COR-L47 (cell line): ENCODE measurements at regions not wholly inside any gene's neighbourhood (a gene's known extent, or its start where the extent isn't known, plus 50 kb on each side); places are given as distances from the start of the nearest gene placed in this dataset.
"Not testable (repeated sequence)": the region's sequence is repeated elsewhere in the genome, so short reads cannot be mapped to it uniquely, and the experiment has no call there.

Experiments
- DNase-seq: peaks from one replicate; lab custom pipeline; 2025; lab: John Stamatoyannopoulos, UW

DNA sequence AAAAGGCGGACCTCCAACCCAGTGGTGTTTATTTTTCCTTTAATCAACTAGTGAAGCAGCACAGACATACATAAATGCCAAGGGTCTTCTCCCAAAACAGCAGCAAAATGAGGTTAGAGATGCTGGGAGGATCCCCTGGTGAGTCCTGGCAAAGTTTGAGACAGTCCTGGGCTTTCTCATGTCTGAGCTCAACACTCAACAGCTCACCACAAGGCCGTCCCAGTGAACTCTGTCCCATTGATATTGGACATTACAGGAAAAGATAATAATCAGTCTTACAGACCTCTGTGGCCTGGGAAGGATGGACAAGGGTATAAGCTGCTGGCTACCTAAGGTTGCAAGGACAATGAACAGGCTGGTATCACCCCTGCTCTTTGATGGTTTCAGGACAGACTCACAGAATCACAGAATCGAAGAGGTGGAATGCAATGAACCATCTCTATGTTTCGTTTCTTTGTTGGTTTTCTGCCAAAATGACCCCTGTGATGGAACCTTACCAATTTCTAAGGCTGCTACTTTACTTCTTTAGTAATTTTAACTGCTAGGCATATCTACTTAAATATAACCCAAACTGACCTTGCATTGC is 551.8 kb downstream of the RAB28 start:
- DNase-seq = no peak

DNA sequence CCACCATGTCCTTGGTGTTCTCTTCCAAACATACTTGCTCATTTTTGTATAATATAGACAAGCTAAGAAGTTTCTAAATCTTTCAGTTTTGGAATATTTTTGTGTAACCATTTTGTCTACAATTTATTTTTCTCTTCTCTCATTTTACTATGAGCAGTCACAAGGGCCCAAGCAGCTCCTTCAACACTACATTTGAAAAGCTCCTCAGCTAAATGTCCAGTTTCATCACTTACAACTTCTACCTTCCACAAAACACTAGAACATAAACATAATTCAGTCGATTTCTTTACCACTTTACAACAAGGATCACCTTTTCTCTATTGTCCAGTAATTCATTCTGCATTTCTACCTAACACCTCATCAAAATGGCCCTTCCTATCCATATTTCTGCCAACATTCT is 554.4 kb downstream of the RAB28 start:
- DNase-seq = no peak

DNA sequence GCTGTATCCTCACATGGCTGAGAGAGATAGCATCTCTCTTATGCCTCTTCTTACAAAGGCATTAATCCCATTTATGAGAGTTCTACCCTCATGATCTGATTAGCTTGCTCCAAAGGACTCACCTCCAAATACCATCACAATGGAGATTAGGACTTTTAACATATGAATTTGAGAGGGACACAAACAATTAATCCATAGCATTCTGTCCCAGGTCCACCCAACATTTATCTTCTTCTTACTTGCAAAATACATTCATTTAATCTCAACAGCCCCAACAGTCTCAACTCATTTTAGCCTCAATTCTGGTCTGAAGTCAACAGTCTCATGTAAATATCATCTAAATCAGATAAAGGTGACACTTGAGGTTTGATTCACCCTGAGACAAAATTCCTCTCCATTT is 555.4 kb downstream of the RAB28 start:
- DNase-seq = no peak

DNA sequence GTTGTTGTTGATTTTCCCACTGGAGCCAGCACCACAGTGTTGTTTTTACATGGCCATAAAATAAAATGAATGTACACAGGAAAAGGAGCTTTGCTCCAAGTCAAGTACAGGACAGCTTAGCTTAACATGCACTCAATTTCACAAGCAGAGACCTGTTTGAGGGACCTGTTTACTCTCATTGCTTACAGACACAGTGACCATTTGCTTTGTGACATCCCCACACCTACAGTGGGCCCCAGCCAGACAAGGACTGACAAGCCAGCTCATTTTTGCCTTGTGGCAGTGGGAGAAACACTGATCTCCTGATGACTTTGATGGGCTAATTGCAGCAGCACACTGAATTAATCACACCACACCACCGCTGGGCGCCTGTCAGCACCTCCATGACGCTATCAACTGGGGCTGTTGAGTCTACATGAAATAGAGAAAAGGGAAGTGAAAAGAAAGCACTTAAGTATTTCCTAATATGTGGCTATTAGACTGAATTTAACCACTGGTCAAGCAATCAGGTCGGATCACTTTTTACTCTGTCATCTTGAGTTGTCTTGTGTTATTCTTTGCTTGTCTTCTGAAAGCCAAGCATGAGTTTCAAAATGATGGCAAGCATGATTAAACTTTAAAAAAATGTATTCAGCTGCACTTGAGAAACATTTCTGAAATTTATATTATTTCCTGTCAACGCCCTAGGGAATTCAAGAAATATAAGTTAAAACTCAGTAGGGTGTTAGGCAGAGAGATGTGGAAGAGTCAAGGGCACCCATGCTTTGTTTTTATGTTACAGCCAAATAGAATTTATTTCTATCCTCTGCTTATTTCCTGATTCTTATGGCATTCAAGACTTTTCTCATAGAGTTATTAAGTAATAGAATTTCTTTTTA is 557.7 kb downstream of the RAB28 start:
- no peak for DNase-seq

DNA sequence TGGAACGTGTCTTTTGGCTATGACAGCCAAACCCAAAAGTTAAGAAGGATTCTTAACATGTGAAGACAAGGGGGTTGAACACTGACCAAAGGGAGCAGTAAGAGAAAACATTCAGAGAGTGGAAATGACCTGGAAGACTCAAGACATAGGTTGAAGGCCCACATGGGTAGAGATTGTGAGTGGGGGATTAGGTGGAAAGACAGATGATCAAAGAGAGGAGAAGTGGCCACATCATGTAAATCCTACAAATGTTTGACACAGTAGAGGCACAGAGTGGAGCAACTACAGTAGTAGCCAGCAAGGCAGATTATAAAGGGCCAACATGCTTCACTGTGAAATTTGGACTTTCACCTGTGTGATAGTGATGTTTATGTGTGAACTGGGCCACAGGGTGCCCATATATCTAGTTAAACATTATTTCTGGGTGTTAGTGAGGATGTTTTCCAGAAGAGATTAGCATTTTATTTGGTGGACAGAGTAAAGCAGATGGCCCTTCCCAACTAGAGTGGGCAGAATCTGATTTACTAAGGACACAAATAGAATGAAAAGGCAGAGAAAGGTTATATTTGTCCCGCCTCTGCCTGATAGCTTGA is 559.3 kb downstream of the RAB28 start:
- no peak for DNase-seq

DNA sequence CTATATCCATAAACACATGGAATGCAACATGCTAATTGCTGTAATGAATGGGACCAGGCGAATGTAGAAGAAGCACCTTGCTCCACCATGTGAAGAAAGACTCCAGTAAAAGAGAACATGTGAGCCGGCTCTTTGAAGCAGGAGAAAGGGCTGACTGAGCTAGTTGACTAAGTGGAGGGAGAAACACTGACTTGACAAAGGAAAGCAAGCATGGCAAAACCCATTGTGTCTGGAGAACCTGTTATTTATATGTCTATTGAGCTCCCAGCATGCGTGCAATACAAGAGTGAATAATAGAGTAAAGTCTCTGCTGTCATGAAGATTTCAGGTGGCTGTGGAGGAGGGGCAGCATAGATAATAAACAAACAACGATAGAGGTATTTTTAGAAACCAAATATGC is 559.9 kb downstream of the RAB28 start:
- DNase-seq = peak; percentile 7

DNA sequence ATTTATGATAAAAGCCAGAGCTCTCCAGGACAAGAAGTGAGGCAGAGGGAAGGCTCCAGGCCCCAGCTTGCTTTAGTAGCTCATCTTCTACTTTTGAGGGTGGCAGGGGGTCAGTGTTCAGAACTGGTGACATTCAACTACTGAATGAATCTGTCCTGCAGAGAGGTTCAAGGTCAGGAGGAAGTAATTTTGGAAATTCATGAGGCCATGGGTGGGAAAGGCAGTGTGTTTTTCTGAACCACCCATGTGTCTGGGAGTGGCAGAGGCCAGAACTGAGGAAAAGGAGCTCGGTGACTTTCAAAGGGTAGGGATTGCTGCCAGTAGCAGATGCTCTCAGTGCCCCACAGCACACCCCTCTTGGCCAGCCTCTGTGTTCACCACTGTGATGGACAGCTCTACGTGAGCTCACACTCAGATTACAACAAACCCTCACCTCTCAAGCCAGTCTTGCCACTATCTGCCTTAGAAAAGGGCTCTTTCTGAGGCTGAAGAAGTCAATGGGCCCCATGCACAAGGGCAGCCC is 571.2 kb downstream of the RAB28 start:
- DNase-seq = no peak

DNA sequence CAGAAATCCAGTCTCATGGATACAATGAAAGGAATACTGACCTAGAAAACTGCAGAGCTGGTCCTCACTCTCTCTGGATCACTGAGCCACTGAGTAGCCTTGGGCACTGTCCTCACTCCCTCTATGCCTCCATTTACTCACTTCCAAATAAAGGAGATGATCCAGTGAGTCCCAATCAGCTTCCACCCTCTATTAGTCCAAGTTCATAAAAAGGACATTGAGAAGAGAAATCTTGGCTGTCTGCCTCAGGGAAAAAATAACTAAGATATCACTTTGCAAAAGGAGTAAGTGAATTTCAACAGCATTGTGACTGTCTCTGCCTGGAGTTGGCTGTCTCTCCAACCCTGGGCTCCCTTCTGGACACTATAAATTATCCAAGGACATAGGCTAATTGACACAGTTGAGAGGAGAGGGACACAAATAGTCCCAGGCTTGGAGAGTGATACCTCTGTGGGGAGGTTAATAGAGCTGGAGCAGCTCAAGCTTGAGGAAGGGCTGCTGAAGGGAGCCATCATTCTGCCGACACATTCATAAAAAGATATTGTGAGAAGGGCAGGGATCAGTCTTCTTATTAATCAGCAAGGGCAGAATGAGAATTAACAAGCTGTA is 572.3 kb downstream of the RAB28 start:
- no peak for DNase-seq

DNA sequence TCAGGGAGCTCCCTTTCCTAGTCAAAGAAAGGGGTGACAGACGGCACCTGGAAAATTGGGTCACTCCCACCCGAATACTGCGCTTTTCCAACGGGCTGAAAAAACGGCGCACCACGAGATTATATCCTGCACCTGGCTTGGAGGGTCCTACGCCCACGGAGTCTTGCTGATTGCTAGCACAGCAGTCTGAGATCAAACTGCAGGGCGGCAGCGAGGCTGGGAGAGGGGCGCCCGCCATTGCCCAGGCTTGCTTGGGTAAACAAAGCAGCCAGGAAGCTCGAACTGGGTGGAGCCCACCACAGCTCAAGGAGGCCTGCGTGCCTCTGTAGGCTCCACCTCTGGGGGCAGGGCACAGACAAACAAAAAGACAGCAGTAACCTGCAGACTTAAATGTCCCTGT is 580.5 kb downstream of the RAB28 start:
- DNase-seq = not testable (repeated sequence)

DNA sequence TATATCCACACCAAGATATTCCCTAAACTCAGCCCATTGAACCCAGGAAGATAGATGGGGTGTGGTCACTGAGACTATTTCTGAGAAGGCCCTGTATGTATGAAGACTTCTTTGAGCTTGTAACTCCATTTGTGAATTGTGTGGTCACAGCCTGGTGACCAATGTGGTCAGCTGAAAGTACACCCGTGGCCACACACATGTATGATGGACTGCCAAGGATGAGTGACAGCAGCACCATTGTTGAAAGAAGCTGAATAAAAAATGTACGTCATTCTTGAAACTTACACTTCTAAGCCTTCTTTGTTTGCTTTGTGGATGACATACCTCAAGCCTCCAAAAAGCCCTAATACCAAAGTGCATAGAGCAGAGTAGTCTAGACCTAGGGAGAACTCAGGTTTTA is 581.4 kb downstream of the RAB28 start:
- no peak for DNase-seq

DNA sequence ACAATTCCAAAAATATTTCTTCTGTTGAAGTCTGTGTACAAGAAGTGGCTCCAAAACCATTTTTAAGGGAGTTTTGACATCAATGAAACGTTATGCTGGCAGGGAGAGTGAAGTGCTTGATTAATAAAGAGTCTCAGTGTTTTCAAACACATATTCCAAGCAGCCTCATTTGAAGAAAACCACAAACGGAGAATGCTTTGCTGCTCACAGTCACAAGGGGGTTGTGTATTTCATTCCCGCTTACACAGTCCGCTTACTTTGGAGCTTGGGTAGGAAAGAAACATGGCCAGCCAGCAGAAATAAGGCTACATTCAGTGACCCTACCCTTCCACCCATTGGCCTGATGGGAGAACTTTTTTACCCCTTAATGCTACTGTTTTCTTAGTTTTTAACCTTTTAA is 586.2 kb downstream of the RAB28 start:
- DNase-seq = no peak

DNA sequence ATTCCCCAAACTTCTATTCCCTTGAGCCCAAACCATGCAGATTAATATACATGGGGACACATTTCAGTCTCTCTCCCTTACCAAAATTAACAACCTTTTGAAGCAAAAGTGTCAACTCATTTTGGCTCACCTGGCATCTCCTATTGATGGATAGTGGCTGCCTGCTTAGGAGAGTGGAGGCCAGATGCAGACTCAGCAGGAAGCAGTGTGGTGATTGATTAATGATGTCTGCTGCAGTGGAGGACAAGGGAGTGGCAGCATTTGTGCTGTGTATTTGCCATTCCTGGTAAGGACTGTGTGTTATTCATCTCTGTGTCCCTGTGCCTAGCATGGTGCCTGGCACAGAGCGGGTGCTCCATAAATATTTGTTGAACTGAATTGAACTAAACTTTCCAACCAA is 590.1 kb downstream of the RAB28 start:
- DNase-seq = no peak

DNA sequence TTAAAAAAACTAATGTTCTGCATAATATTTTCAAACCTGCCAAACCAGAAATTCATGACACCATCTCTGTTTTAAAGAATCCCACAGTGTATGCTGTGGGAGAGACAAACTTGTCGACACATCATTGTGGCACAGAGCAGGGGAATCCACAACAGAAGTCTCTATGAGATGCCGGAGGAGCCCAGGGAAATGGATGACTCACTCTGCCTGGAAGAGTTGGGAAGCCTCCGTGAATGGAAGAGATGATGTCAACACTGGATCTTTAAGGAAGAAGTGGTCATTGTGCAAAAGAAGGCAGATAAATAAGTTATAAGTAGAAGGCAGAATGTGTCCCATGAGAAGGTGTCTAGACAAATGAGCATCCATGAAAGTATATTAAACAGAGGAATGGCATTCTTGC is 595.1 kb downstream of the RAB28 start:
- DNase-seq = no peak

DNA sequence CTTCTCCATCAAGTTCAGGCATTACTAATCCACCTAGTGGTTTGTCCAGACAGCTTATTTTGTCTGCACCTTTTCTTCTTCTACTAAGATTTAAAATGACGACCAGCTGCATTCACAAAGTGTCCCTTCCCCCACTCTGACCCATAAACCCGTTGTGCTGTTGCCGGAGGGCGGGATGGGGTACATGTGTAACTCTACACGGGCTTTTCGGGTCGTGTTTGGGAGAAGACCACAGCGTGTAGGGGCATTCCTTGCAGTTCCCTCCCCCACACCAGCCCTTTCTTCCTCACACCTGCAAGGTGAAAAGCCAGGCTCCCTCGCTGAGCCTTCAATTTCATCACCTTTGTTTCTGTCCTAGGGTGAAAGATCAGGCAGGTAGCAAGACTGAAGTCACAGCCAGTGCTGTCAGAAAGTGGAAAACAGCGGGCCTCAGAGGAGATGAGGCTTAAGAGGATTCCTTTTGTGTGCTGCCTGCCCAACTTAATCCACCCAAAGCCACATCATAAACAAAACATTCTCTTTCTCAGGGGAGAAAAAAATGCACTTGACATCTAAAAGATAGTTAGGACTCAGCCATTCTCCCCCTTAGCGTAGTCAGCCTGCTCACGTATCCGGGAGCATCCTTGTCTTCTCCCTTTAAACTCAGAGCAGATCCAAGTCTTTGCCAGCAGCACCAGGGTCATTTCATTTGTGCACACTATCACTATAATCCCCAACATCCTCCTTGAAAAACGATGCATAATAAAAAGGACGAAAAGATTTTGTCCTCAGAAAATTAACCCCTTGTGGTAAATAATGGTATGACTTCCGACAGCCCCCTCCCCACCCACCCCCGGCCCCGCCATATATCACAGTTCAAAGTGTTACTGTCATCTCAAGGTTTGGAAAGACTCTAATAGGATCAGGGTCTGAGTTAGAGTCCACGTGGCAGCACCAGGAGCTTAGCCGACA is 599.0 kb downstream of the RAB28 start:
- DNase-seq = no peak

DNA sequence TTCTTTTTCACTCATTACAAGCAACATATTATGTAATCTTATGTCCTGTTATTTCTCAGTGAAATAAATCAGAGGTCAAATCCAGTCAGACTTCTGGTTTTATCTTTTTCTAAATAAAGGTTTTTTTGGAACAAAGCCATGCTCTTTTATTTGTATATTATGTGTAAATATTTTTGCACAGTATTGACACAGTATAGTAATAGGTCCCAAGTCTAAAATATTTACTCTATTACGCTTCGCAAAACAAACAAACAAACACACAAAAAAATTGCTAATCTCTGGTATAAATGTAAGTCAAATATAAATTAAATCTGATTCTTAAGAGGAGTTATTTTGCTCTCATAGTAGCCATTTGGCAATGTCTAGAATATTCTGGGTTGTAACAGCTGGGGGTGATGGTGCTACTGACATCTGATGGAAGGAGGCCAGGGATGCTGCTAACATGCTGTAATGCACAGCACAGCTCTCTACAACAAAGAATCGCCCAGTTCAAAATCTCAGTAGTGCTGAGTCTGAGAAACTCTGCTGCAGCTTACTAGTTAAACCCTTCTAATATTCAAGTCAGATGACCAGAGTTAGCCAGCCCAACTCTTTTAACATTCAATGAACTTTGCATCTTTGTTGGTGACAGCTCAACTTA is 602.1 kb downstream of the RAB28 start:
- DNase-seq = no peak

DNA sequence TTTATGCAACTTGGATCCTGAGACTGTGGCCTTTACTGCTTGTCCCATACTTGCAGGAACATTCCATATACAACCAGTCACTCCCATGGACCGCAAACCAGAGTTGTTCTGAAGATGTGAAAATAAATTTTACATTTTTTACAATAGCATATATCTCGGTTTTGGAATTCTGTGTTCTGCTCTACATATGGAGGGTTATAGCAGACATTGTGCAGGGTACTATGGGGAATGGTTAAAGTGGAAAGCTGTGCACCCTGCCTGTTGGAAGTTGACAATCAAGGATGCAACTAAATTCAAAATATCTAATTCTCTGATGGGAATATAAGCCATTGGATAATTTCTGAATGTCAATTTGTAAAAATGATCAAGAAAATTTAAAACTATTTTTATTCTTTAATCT is 603.3 kb downstream of the RAB28 start:
- no peak for DNase-seq

DNA sequence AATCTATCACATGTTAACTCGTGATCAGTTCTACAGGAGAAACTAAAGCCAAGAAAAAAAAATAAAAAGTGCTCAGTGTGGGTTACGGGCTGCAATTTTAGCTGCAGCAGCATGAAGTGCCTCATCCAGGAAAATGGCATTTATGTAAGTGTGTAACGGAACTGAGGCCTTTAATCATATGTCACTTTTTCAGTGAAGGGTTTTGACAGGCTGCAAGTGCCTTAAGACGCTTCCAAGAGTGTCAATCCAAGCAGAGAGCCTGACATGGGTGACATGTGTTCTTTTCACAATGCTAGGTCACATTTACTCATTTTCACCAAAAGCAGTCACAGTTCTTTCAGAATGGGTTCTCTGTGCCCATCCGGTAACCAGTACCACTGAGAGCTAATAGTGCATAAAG is 604.6 kb downstream of the RAB28 start:
- no peak for DNase-seq

DNA sequence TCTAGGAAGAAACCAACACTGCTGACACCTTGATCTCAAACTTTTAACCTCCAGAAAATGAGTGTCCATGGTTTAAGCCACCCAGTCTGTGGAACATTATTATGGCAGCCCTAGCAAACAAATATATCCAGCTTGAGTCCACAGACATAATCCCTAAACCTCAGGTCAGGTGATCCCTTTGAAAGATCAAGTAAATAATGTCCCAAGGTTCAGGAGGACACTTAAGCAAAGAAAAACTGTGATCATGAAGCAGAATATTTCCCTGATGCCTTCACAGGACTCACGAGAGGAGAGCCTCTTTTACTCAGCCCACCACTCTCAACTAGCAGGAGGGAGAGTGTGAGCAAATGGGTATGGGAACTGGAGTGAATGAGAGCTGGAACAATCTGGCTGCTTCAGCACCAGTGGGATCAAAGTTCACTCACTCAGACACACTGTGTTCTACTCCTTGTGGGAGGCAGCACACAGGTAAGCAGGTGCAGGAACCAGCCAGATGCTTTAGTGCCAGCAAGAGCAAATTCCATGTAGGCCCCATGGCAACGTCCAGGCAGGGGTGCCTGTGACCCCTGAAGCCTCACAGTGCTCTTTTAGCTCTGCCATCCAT is 608.4 kb downstream of the RAB28 start:
- no peak for DNase-seq

DNA sequence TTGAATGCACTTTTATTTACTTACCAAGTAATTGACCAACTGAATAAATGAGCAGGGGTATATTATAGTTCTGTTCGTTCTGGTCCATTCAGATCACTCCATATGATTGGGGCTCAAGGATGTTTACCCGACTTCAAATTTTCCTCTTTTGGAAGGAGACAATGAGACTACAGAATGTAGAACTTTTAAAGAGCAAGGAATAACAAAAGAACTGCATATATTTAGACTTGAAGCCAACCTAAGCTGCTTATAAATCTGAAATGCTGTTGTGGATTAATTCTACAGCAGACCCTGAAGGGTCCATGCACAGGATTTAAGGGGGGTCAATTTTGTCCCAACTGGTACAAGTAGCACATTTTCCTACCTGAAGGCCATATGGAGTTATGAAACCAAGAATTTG is 610.8 kb downstream of the RAB28 start:
- no peak for DNase-seq

DNA sequence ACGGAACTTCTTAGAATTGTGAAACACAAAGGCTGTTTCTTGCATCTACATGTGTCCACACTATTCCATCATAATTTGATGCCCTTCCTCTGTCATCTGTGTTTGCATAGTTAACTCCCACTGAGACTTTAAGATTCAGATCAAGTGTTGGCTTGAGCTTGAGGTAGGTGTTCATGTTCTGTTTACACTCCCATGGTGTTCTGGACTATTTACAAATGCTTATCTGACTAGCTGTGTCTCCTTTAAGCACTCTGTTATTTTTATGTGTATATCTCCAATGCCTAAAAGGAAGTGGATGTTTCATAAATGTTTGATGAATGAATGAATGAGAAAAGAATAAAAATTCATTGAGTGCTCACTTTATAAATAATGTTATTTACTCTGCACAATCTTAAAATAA is 622.7 kb downstream of the RAB28 start:
- DNase-seq = no peak
